Occipital lobe (tissue), 1 donor: ENCODE measurements at regions not wholly inside any gene's neighbourhood (a gene's known extent, or its start where the extent isn't known, plus 50 kb on each side); places are given as distances from the start of the nearest gene placed in this dataset.
"Not testable (repeated sequence)": the region's sequence is repeated elsewhere in the genome, so short reads cannot be mapped to it uniquely, and the experiment has no call there.

Experiments
- DNase-seq: peaks from one replicate; lab custom pipeline; 2025; lab: John Stamatoyannopoulos, UW

DNA sequence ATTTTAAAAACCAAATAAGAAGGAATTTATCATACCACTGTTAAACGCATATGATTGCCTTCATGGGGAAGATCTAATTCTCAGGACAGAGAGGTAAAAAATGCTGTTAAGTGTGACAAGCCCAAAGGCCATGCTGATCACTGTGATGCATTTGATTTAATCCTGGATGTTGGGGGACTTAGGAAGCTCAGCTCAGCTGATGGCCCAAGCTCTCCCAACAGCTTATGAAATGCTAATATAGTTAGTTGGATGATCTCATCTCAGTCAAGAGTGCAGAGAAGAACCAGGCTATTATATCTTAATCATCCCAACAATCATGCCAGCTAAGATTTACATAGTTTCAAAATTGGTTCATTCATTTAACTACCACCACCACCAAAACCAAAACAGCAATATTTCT is 340.0 kb downstream of the IL20RB start:
- DNase-seq = no peak

DNA sequence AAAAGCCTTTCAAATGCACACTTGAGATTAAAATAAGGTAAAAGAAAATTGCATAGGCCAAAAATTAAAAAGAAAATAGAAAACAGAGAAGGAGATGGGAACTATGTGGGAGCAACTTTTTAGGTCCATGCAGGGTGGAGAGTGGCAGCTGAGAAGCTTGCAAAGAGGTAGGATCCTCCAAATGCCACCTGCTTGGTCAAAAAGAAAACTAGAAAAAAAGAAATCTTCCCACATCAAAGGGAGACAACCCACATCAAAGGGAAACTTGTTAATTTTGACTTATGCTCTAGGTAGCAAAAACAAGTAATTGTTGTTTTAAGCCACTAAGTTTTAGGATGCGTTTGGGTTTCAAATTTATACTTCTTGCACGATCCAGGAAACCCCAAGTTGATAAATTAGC is 342.9 kb downstream of the IL20RB start:
- no peak for DNase-seq

DNA sequence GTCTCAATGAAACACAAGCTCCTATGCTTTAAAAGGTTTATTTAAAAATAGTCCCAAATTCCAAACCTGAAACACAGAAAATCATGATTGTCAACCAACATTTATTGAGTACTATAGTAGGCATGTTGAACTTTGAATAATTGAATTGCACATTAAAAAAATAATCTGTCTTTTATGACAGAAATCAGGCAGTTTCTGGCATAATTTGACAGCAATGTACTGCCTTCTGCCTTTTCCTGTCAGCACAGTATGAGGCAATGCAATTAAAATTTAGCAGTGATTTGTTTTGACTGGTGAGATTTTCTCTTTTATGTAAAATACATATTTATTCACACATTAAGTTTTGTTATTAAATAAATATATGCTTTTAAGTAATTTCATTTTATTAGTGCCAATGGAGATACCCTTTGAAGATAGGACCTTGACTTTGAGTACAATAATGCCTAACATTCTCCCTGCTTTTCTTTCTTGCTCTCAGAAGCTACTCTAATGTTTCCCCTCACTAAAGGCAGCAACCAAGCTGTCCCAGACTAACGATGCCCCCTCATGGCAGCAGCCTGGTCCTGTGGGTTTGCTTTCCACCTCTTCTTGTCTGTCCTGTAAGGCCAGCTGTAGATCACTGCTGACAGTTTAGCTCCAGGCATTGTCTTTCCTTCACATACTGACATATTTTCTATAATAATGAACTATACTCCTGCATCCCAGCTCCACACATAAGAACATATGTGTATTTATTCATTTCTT is 346.7 kb downstream of the IL20RB start:
- no peak for DNase-seq

DNA sequence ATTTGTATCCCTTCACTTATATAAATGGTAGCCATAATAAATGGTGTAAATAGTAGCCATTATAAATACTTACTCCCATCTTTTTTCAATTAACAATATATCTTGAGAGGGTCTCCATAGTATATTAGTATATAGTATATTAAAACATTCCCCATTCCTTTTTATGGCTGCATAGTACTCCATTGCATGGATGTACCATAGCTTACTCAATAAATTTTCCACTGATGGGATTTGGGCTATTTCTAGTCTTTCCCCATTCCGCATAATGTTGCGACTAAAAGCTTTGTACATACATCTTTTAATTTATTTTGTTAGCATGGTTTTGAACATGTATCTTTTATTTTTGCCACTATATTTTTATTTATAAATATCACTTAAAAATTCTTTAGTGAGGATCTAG is 366.3 kb downstream of the IL20RB start:
- no peak for DNase-seq

DNA sequence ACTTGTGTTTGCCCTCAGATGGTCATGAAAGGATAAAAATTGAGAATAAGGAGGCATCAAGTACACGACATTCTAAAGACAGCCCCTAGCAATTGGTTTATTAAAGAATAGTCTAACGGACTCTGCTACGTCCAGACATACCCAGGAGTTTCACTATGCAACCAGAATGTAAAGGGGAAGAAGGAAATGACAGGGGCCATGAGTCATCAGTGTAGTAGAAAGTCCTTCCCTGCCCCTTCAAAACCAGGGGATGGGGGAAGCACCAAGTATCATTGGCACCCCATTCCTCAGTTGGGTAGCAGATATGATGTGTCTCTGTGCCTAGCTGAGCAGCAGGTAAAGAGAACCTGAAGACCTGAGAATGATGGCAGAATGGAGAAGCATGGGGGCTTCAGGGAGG is 367.4 kb downstream of the IL20RB start:
- DNase-seq = no peak

DNA sequence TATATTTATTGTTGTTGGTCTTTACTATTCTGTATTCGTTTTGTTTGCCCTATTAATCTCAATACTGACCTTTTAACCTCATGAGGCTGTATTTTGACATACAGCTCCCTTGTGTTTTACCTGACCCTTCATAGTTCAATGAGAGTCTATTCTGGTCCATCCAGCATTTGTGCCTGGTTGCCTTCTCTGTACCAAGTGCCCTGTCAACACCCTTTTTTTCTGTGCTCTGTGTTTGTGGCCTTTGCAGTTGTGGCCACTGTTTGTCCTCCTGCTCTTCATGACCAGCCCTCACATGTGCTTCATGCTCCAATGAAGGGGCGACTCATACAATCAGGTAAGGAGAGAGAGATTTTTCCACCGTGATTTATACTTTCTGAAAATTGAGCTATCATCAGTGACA is 368.2 kb downstream of the IL20RB start:
- DNase-seq = no peak

DNA sequence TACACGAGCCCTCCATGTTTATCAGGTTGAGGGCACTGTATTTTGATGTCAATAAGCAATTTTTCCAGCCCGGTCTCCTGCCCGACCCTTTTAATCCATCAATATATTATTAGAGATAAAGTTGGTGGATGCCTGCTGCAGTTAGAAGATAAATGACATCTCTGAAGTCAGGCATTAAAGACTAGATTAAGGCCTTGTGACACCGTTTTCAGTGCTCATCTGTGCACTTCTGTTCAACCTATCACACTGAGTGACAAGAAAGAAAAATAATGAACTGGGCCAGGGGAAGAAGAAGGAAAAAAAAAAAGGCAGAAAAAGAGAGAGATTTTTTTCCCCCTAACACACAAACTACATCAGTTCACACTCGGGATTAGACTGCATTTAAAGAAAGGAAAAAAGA is 371.8 kb downstream of the IL20RB start:
- DNase-seq = no peak

DNA sequence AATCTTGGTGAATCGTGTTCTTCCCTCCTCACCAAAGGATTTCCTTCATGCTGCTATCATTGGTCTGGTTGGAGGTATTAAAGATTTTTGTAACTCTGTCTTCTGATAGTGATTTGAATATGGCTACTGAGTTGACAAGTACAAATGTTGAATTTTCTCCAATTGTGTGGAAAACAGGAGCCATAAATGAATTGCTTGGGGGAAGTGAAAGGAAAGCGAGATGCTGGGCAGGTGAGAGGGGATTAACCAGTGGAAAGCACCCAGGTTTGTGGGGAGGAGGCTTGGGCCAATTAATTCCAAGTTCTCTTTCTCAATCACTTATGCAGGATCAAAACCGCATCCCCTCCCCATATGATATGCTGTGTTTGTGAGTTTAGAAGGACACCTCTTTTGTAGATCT is 372.5 kb downstream of the IL20RB start:
- DNase-seq = no peak

DNA sequence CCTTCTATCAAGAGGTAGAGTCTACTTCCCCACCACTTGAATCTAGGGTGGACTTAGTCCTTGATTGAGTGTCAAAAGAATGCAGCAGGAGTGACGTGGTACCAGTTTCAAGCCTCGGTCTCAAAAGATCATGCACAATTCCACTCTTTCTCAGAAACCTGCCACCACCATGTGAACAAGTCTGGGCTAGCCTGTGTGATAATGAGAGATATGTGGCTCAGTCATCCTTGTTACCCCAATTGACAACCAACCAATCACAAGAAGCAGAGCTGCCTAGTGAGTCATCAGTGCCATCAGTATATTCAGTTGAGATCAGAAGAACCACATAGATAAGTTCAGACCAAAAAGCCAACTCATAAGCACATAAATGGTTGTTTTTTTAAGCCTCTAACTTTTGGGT is 374.5 kb downstream of the IL20RB start:
- DNase-seq = no peak

DNA sequence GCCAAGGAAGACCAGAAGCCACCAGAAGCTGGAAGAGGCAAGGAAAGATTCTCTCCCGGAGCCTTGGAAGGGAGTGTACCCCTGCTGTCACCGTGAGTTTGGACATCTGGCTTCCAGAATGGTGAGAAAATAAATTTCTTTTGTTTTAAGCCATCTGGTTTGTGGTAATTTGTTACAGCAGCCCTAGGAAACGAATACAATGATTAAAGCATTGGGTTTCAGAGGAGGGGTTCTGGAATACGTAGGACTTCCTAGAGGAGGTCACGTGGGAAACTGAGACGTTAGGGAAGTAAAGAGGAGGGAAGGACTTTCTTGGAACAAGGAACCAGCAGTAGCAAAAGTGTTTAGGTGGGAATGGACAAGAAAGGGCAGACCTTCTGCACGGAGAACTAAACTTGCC is 377.7 kb downstream of the IL20RB start:
- no peak for DNase-seq

DNA sequence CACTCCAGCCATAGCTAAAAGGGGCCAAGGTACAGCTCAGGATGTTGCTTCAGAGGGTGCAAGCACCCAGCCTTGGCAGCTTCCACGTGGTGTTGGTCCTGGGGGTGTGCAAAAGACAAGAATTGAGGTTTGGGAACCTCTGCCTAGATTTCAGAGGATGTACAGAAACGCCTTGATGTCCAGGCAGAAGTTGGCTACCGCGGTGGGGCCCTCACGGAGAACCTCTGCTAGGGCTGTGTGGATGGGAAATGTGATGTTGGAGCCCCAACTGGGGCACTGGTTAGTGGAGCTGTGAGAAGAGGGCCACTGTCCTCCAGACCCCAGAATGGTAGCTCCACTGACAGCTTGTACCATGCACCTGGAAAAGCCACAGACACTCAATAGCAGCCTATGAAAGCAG is 380.6 kb downstream of the IL20RB start:
- not testable (repeated sequence) for DNase-seq

DNA sequence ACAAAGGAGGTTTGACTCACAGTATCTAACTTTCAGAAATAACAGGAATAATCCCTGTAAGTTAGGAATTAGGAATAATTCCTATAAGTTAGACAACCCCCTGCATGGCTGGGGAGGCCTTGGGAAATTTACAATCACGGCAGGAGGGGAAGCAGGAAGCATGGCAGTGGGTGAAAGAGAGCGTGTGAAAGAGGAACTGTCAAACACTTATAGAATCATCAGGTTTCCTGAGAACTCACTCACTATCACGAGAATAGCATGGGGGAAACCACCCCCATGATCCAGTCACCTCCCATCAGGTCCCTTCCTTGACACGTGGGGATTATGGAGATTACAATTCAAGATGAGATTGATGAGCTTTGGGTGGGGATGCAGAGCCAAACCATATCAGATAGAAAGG is 385.5 kb downstream of the IL20RB start:
- DNase-seq = no peak

DNA sequence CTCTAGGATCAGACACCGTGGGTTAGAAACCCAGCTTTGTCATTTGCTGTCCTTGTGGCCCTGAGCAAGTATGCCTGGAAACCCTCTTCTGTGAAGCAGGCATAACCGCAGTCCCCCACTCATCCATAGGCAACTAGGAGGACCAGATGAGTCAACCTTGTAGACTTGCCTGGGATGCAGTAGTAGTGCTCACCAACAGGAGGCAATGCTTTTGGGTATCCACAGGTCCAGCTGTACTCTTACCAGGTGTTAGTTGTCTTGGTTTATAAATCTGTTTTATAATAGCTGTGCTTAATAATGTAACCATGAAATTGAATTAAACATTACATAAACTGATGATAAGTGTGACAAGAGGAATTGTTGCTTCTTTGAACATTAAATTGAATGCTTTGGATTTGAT is 389.3 kb downstream of the IL20RB start:
- DNase-seq = no peak

DNA sequence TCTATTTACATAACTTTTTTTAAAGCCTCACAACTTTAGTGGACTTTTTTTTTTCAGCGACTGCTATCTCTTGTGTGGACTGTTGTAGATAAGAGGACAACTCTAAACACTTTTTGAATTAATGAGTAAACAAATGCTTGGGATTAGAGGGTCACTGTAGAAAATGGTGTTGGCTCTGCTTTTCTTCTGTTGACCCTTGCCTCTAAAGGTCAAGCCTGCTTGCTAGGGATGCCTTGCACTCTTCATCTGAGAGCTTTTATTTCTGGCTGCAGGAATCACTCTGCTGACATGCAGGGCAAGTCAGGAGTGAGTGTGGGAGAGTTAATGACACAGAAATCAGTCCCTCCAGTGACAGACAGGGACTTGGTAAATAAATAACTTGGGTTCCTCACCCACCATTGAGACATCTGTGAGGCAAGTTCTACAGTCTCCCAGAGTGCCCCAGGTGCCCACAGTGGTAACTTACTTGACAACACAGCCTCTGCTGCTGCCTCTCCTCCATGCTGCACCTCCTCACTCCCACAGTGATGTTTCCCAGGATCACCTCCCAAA is 390.1 kb downstream of the IL20RB start:
- DNase-seq = no peak

DNA sequence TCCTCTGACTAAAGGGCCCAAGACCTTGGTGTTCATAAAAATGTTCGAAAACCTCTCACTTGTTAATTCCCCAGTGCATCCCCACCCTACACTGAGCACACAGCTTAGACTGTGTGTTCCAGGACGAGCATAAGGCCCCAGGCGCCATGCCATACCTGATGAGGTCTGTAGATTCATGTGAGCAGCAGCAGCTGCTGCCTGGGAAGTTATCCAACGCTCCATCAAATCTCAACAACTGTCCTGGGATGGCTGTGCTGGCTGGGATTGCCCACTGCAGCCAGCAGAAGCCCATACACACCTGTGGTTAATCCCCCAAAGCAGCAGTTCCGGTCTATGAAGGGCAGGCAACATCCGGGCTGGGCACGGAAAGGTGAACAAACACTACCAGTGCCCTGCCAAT is 391.2 kb downstream of the IL20RB start:
- no peak for DNase-seq

DNA sequence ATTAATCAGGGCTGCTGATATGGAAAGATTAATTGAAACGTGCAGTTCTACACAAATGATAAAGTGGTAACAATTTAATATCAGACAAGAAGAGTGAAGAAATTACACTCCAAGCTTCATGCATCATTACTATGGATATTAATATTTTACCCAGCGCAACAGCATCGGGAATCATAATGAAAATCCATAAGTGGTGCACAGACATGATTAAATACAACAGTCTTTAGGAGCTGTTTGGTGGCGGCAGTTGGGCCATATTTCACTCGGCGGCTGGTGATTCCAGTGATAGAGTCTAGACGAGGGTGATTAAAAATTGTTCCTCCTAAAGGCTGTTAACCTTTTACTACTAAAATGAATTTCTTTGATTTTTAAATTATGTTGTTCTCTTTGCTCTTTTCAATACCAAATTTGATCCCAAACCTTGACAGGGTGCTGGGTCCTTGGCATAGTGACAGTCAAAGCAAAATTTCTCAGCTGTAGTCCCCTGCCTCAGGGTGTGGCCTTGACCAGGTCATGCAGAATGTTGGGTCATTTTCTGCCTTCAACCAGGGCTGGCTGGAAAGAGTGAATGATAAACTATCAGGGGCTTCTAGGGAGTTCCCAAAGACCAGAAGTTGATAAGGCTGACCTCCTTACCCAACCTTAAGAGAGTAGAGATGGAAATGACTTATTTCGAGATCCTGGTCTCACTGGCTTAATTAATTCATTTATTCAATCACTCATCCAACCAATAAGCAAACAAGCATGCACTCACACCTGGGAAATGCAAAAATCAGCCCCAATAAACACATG is 392.0 kb downstream of the IL20RB start:
- DNase-seq = no peak

DNA sequence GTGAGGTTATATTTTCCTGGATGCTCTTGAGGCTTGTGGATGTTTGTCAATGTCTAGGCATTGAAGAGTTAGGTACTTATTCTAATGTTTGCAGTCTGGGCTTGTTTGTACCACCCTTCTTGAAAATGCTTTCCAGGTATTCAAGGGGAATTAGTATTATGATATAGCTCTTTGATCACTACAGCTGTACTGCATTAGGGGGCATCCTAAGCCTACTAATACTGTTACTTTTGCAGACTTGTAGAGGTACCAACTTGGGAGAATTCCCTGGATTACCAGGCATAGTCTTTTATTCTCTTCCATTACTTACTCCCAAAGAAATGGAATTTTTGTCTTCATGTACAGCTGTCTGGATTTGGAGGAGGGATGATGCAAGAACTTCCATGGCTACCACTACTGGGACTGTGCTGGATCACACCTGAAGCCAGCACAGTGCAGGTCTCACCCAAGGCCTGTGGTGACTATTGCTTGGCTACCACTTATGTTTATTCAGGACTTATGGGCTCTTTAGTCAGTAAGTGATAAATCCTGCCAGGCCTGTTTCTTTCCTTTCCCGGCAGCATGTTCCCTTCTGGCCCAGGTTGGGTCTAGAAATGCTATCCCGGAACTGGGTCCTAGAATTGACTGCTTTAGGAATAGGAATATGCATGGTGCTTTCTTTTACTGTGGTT is 402.9 kb downstream of the IL20RB start:
- DNase-seq = no peak

DNA sequence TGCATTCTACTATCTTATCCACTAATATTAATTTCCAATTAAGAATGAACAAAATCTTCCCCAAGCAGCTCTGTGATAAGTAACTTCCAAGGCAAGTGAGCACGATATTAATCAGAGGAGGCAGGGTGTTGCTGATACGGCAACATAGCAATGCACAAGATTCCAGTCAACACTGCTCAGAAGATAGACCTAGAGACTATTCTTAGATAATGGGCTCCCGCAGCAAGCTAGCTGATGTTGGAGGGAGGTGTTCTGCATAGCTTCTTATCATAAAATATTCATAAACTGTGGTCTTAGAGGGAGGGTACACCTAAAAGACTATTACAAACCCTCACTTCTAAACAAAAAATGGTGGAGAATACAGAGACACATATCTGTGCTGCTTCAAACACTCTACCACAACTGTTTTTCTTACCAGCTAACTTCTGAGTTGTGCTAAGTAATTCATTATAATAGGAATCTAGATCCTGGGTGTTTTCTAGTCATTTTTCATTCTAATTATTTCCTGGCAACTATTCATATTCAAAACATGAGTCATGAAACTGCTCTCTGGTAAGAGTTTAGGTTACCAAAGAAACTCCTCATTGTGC is 382.0 kb upstream of the SOX14 start:
- no peak for DNase-seq

DNA sequence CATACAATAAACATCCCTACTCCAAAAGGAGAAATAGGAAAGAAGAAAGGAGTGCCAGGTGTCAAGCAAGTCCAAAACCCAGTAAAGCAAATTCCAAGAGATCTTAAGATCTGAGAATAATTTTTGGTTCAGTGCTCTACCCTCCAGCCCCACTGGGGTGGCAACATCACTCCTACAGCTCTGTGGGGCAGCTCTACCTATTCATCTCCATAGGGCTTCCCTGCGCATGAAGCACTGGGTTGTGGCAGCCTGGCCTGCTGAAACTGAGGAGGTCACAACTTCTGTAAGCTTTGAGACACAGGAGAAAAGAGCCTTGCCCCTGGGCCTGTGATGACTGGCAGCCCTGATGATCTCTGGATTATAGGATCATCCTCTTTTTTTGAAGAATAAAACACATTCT is 378.2 kb upstream of the SOX14 start:
- no peak for DNase-seq

DNA sequence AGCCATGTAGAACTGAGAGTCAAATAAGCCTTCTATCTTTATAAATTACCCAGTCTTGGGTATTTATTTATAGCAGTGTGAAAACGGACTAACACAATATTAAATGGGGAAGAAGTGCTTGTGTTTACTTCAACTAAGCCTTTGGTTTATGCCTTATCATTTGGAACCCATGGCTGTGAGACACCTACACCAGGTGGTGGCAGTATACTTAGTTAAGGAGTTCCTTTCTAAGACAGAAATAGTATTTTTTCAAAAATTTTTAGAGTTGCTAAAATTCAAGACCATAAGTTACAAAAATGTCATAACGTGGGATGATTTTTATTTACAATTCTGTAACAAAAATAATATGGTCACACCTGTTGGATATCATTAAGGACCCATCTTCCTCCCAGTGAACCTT is 354.5 kb upstream of the SOX14 start:
- DNase-seq = no peak

DNA sequence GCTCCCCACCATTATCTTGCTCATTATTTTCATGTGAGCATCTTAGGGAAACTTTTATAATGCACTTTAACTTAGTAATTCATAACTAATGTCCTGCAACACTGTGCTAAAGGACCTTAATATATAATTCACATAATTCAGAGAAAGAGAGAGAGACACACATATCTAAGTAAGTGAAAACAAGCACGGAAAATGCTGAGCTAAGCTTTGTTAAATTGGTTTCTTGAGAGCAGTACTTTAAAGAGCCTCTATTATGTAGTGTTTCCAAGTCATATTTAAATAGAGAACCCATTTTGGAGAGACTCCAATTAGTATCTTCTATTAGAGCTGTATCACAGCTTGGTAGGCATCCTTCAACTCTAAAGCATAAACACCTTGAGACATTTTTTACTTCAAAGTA is 354.1 kb upstream of the SOX14 start:
- DNase-seq = no peak
